ENCODE measurements at regions not wholly inside any gene's neighbourhood (a gene's known extent, or its start where the extent isn't known, plus 50 kb on each side); places are given as distances from the start of the nearest gene placed in this dataset.
A peak's percentile ranks its signal among the peaks of the same experiment; 100 is the strongest.
"Not testable (repeated sequence)": the region's sequence is repeated elsewhere in the genome, so short reads cannot be mapped to it uniquely, and the experiment has no call there.

DNA sequence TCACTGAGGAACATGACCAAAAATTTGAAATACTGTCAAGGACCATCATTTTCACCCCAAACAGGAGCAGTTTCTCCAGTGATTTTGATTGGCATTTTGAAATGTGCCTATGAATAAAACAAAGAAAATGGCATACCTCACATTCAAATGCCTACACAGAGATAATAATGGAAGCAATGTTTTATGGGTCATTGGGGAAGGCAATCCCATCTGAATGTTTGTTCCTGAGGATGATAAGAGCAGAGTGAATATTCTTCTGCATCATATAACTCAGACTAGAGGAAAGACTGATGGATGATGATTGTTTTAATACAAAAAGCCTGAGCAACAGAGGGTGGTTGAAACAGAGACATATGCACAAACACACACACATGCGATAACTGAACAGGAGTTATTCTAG lies 2749.9 kb downstream of the PCDH9 start:
- 78% methylated on average over 1 of the region's 1 CpG for WGBS
- H3K9me3 ChIP-seq (ENCODE audit: control insufficient read depth, low read length): no peaks in the 10 kb centered on the region
- no peaks in the 10 kb centered on the region for H3K4me1 ChIP-seq (ENCODE audit: control insufficient read depth, insufficient read depth, low read length)
- DNase-seq: no peak
- no peaks in the 10 kb centered on the region for H3K27me3 ChIP-seq (ENCODE audit: control insufficient read depth, insufficient read depth)
- no peak overlapping the region for H3K27ac ChIP-seq (ENCODE audit: low read length)
- no peak overlapping the region for H3K4me3 ChIP-seq (ENCODE audit: low read length)
- intact Hi-C loops (cut with DNase I): no loop called here
- no peak for ATAC-seq

GRCh38 chr13:64477146-64477545 lies 2753.0 kb downstream of the PCDH9 start:
- no peak for DNase-seq
- ATAC-seq: no peak
- intact Hi-C loops (cut with DNase I): no loop called here

DNA sequence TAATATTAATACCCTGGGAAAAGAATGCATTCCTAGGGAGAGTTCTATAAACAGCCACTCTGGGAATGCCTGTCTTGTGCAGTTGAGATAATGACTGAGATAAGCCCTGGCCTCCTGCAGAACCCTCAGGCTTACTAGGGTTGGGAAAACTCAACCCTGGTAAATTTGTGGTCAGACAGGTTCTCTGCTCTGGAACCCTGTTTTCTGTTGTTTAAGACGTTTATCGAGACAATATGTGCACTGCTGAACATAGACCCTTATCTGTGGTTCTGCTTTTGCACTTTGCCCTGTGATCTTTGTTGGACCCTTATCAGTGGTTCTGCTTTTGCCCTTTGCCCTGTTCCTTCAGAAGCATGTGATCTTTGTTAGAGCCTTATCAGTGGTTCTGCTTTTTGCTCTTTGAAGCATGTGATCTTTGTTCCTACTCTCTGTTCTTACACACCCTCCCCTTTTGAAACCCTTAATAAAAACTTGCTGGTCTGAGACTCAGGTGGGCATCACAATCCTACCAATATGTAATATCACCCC lies 2754.0 kb downstream of the PCDH9 start:
- H3K27me3 ChIP-seq (ENCODE audit: control insufficient read depth, insufficient read depth); H3K27ac ChIP-seq (ENCODE audit: low read length); DNase-seq; H3K9me3 ChIP-seq (ENCODE audit: control insufficient read depth, low read length); intact Hi-C loops (cut with DNase I); H3K4me1 ChIP-seq (ENCODE audit: control insufficient read depth, insufficient read depth, low read length); H3K4me3 ChIP-seq (ENCODE audit: low read length); ATAC-seq: not testable (repeated sequence)
- WGBS: 89% methylated on average over 2 of the region's 2 CpGs

More at GRCh38 chr13:64477146-64477545, 2753.0 kb downstream of the PCDH9 start:
- Histone ChIP-seq H3K27ac (ENCODE audit: low read length) (no peak overlapping the region), H3K9me3 (ENCODE audit: control insufficient read depth, low read length) (no peaks in the 10 kb centered on the region), H3K4me1 (ENCODE audit: control insufficient read depth, insufficient read depth, low read length) (no peaks in the 10 kb centered on the region), H3K4me3 (ENCODE audit: low read length) (no peak overlapping the region), H3K27me3 (ENCODE audit: control insufficient read depth, insufficient read depth) (no peaks in the 10 kb centered on the region)

DNA sequence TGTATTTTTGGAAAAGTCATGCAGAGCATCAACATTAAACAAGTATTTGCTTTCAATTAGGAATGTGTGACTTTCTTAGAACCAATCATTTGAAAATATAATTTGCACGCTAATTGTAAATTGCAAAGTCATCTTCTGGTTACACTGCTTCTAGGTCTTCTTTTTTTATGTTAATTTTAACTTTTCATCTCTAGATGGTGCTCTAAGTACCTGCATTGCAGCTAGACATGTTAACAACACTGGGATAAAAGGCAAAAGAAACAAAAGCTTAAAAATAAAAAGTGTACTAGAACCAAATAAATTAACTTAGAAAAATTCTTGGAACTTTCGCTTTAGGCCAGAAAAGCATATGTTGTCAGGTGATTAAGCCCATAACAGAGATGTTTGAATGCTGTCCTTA lies 2758.2 kb downstream of the PCDH9 start:
- Histone ChIP-seq H3K4me1 (ENCODE audit: control insufficient read depth, insufficient read depth, low read length) (no peaks in the 10 kb centered on the region), H3K27ac (ENCODE audit: low read length) (no peak overlapping the region), H3K27me3 (ENCODE audit: control insufficient read depth, insufficient read depth) (no peaks in the 10 kb centered on the region), H3K9me3 (ENCODE audit: control insufficient read depth, low read length) (no peaks in the 10 kb centered on the region), H3K4me3 (ENCODE audit: low read length) (no peak overlapping the region)
- DNase-seq: no peak
- WGBS: 40% methylated on average over 2 of the region's 2 CpGs
- intact Hi-C loops (cut with DNase I): no loop called here
- no peak for ATAC-seq

DNA sequence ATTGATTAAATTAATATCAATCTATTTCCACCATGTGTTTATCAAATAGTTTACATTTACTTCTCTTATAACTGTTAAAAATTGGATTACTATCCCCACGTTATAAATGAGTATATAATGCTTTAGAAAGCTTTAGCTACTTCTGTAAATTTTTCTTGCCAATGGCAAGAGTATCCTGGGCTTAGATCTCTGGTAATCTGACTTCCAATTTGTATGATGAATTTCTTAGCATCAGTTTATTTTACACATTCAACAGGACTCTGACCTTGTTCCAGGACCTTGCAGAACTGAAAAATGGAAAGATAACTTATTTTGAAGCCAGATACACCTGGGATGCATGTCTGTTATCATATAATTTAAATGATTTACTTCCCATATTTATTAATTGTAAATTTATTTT lies 2759.4 kb downstream of the PCDH9 start:
- H3K9me3 ChIP-seq (ENCODE audit: control insufficient read depth, low read length): no peaks in the 10 kb centered on the region
- H3K27me3 ChIP-seq (ENCODE audit: control insufficient read depth, insufficient read depth): no peaks in the 10 kb centered on the region
- no peaks in the 10 kb centered on the region for H3K4me1 ChIP-seq (ENCODE audit: control insufficient read depth, insufficient read depth, low read length)
- DNase-seq: no peak
- intact Hi-C loops (cut with DNase I): no loop called here
- ATAC-seq: no peak
- no peak overlapping the region for H3K27ac ChIP-seq (ENCODE audit: low read length)
- H3K4me3 ChIP-seq (ENCODE audit: low read length): no peak overlapping the region
- WGBS: 66% methylated on average over 1 of the region's 1 CpG

DNA sequence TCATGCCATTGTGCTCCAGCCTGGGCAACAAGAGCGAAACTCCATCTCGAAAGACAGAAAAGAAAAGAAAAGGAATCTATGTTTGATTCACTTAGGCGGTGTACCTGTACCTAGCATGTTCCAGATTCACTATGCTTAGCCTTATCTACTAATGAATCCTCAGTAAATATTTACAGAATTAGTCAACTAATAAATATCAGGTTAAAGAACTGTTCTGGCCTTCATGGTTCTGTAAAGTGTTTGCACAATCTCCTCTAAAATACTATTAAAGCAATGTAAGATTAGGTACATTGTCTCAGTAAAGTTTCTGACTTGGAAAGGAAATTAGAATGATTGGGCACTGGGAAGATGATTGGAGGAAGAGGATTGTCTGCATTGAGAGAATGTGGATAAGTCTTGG lies 2770.4 kb downstream of the PCDH9 start:
- H3K4me1 ChIP-seq (ENCODE audit: control insufficient read depth, insufficient read depth, low read length): no peaks in the 10 kb centered on the region
- WGBS: 94% methylated on average over 3 of the region's 3 CpGs
- no peaks in the 10 kb centered on the region for H3K9me3 ChIP-seq (ENCODE audit: control insufficient read depth, low read length)
- no peaks in the 10 kb centered on the region for H3K27me3 ChIP-seq (ENCODE audit: control insufficient read depth, insufficient read depth)
- no peak for DNase-seq
- H3K4me3 ChIP-seq (ENCODE audit: low read length): no peak overlapping the region
- H3K27ac ChIP-seq (ENCODE audit: low read length): no peak overlapping the region
- intact Hi-C loops (cut with DNase I): no loop called here
- no peak for ATAC-seq

DNA sequence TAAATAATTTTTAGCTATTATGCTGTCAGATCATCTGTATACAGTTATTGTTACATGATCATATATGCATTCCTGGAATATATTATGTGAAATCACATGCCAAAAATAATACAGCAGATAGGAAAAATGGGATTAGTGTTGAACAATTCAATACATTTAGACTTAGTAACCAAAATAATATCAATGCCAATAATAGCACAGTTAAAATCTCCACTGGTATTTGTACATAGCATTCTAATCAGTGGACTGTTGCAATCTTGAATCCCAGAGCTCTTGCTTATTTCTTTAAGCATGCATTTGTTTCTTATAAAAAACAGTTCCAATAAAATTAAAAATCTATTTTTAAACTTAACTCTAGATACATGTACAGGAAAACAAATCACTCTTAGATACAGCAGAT lies 2772.2 kb downstream of the PCDH9 start:
- DNase-seq (no peak), ATAC-seq (no peak)
- intact Hi-C loops (cut with DNase I): no loop called here
- Histone ChIP-seq H3K4me1 (ENCODE audit: control insufficient read depth, insufficient read depth, low read length) (no peaks in the 10 kb centered on the region), H3K27me3 (ENCODE audit: control insufficient read depth, insufficient read depth) (no peaks in the 10 kb centered on the region), H3K27ac (ENCODE audit: low read length) (no peak overlapping the region), H3K9me3 (ENCODE audit: control insufficient read depth, low read length) (no peaks in the 10 kb centered on the region), H3K4me3 (ENCODE audit: low read length) (no peak overlapping the region)

DNA sequence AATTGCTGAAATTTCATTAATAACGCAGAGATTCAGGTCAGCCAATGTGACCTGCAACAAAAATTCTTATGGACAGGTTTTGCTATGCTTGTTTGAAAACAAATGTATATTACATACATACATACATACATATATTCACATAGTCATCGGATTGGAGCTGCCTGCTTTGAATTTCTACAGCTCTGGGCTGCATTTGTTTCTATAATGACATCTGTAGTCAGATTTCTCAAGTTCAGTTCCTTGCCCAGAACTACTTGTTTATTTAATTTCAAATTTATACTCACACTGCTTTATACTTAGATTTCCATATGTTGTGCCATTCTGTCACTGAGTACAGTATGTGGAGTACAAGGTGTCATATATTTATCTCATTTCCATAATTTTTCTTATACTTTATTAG lies 2775.0 kb downstream of the PCDH9 start:
- ATAC-seq: no peak
- DNase-seq: no peak
- WGBS: 79% methylated on average over 2 of the region's 2 CpGs
- H3K27me3 ChIP-seq (ENCODE audit: control insufficient read depth, insufficient read depth): no peaks in the 10 kb centered on the region
- H3K27ac ChIP-seq (ENCODE audit: low read length): no peak overlapping the region
- intact Hi-C loops (cut with DNase I): no loop called here
- H3K4me1 ChIP-seq (ENCODE audit: control insufficient read depth, insufficient read depth, low read length): no peaks in the 10 kb centered on the region
- H3K4me3 ChIP-seq (ENCODE audit: low read length): no peak overlapping the region
- no peaks in the 10 kb centered on the region for H3K9me3 ChIP-seq (ENCODE audit: control insufficient read depth, low read length)

- ATAC-seq: peak in 1 of 2 donors; percentile 25
- 57% methylated on average over 4 of the region's 4 CpGs for WGBS
- H3K4me3 ChIP-seq (ENCODE audit: low read length): no peak overlapping the region
These were observed 2776.3 kb downstream of the PCDH9 start for GRCh38 chr13:64453831-64454230.

DNA sequence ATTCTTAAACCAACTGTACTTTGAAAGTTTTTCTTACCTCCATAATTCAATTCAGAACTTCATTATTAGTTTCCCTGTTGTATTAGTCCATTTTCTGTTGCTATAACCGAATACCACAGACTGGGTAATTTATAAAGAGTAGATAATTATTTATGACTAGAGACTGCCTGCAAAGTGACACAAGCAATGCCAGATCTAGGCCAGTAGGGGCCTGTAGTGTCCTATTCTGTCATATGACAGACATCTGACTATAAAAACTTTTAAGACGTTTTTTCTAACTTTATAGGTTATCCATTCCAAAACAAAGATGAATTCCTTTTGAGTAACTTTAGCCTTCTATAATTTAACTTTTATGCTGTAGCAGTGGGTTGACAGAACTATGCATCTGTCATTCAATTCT lies 2783.8 kb downstream of the PCDH9 start:
- Histone ChIP-seq H3K4me1 (ENCODE audit: control insufficient read depth, insufficient read depth, low read length) (no peaks in the 10 kb centered on the region), H3K4me3 (ENCODE audit: low read length) (no peak overlapping the region), H3K27ac (ENCODE audit: low read length) (no peak overlapping the region), H3K27me3 (ENCODE audit: control insufficient read depth, insufficient read depth) (no peaks in the 10 kb centered on the region), H3K9me3 (ENCODE audit: control insufficient read depth, low read length) (no peaks in the 10 kb centered on the region)
- ATAC-seq: no peak
- no peak for DNase-seq
- intact Hi-C loops (cut with DNase I): no loop called here
- 43% methylated on average over 2 of the region's 2 CpGs for WGBS

More at GRCh38 chr13:64453831-64454230, 2776.3 kb downstream of the PCDH9 start:
- intact Hi-C loops (cut with DNase I): no loop called here
- H3K27me3 ChIP-seq (ENCODE audit: control insufficient read depth, insufficient read depth): no peaks in the 10 kb centered on the region
- H3K27ac ChIP-seq (ENCODE audit: low read length): no peak overlapping the region
- peak in 1 of 3 donors; percentile 26 for DNase-seq
- H3K4me1 ChIP-seq (ENCODE audit: control insufficient read depth, insufficient read depth, low read length): no peaks in the 10 kb centered on the region
- H3K9me3 ChIP-seq (ENCODE audit: control insufficient read depth, low read length): no peaks in the 10 kb centered on the region

GRCh38 chr13:64441740-64442139 lies 2788.4 kb downstream of the PCDH9 start:
- Histone ChIP-seq H3K4me3 (ENCODE audit: low read length) (no peak overlapping the region), H3K27ac (ENCODE audit: low read length) (no peak overlapping the region), H3K4me1 (ENCODE audit: control insufficient read depth, insufficient read depth, low read length) (no peaks in the 10 kb centered on the region), H3K27me3 (ENCODE audit: control insufficient read depth, insufficient read depth) (no peaks in the 10 kb centered on the region), H3K9me3 (ENCODE audit: control insufficient read depth, low read length) (no peaks in the 10 kb centered on the region)
- 89% methylated on average over 1 of the region's 1 CpG for WGBS
- DNase-seq (no peak), ATAC-seq (no peak)
- intact Hi-C loops (cut with DNase I): no loop called here

- Histone ChIP-seq H3K4me3 (ENCODE audit: low read length) (no peak overlapping the region), H3K27ac (ENCODE audit: low read length) (no peak overlapping the region), H3K9me3 (ENCODE audit: control insufficient read depth, low read length) (no peaks in the 10 kb centered on the region), H3K27me3 (ENCODE audit: control insufficient read depth, insufficient read depth) (no peaks in the 10 kb centered on the region), H3K4me1 (ENCODE audit: control insufficient read depth, insufficient read depth, low read length) (no peaks in the 10 kb centered on the region)
- DNase-seq: no peak
- WGBS: 70% methylated on average over 2 of the region's 2 CpGs
- no peak for ATAC-seq
- intact Hi-C loops (cut with DNase I): no loop called here
These were observed 2792.1 kb downstream of the PCDH9 start for GRCh38 chr13:64438084-64438483.
